PC-9 (cell line): ENCODE measurements at regions not wholly inside any gene's neighbourhood (a gene's known extent, or its start where the extent isn't known, plus 50 kb on each side); places are given as distances from the start of the nearest gene placed in this dataset.

ENCODE experiments used
- BruUV-seq: library from RNA; stranded (reverse); fragments of 400-500 nt; replicated peaks from 2 replicates; lab custom pipeline; 2021; lab: Mats Ljungman, UMichigan
- CTCF ChIA-PET: fragments of 300-600 bp; sonication (Branson Sonifier 250); formaldehyde crosslinking; loops from one replicate; lab custom pipeline; 2022; ENCODE audit warnings: antibody characterized with exemption; lab: Charles Lee
- POLR2A ChIA-PET: fragments of 300-600 bp; sonication (Branson Sonifier 250); formaldehyde crosslinking; loops from one replicate; lab custom pipeline; 2022; ENCODE audit warnings: antibody characterized with exemption; ENCODE audit not compliant: unreplicated experiment; lab: Charles Lee
- DNase-seq, 2 experiments: peaks; one replicate each; pipeline versions ENCODE4 v3.0.0 to v3.0.0-alpha.2; 2015 to 2022; ENCODE audit warnings: mixed read lengths in 1 of 2
- H2AFZ ChIP-seq: fragments of 200-600 bp; sonication (generic); 2 replicates; pipeline ENCODE4 v1.8.1; 2017; ENCODE audit warnings: antibody characterized with exemption
- H3F3A ChIP-seq: fragments of 200-600 bp; sonication (generic); 2 replicates; pipeline ENCODE4 v1.8.1; 2017; ENCODE audit warnings: antibody characterized with exemption, mild to moderate bottlenecking, low read depth; ENCODE audit not compliant: insufficient read depth
- H3K27ac ChIP-seq: fragments of 200-600 bp; sonication (generic); 2 replicates; pipeline ENCODE4 v1.6.1; 2016; ENCODE audit warnings: mixed run types
- H3K27me3 ChIP-seq: fragments of 200-600 bp; sonication (generic); 2 replicates; pipeline ENCODE4 v1.6.1; 2016; ENCODE audit warnings: low read depth, mixed run types; ENCODE audit not compliant: insufficient read depth
- H3K36me3 ChIP-seq: fragments of 200-600 bp; sonication (generic); 2 replicates; pipeline ENCODE4 v1.6.1; 2016; ENCODE audit warnings: low read depth, mixed run types
- H3K4me1 ChIP-seq: fragments of 200-600 bp; sonication (generic); replicated peaks from 2 replicates; pipeline ENCODE4 v1.6.1; 2016; ENCODE audit warnings: mixed run types; ENCODE audit not compliant: insufficient read depth
- H3K4me2 ChIP-seq: fragments of 200-600 bp; sonication (generic); 2 replicates; pipeline ENCODE4 v1.6.1; 2017; ENCODE audit warnings: mixed run types
- H3K4me3 ChIP-seq: fragments of 200-600 bp; sonication (generic); 2 replicates; pipeline ENCODE4 v1.6.1; 2016; ENCODE audit warnings: mixed run types
- H3K79me2 ChIP-seq: fragments of 200-600 bp; sonication (generic); 2 replicates; pipeline ENCODE4 v1.6.1; 2017; ENCODE audit warnings: low read depth, mixed run types
- H3K9me2 ChIP-seq: fragments of 200-600 bp; sonication (generic); 2 replicates; pipeline ENCODE4 v1.8.1; 2017; ENCODE audit warnings: mild to moderate bottlenecking; ENCODE audit not compliant: insufficient read depth
- H3K9me3 ChIP-seq: fragments of 200-600 bp; sonication (generic); 2 replicates; pipeline ENCODE4 v1.8.1; 2016; ENCODE audit warnings: low read depth; ENCODE audit not compliant: insufficient read depth
- H4K20me1 ChIP-seq: fragments of 200-600 bp; sonication (generic); 2 replicates; pipeline ENCODE4 v1.8.1; 2017; ENCODE audit not compliant: insufficient read depth
- EZH2 ChIP-seq: fragments of 200-600 bp; sonication (generic); IDR thresholded peaks from 2 replicates; pipeline ENCODE4 v1.8.0; 2017; ENCODE audit warnings: antibody characterized with exemption, low read depth
- intact Hi-C: fragments of 100-400 bp; cut with micrococcal nuclease; formaldehyde crosslinking; loops from one replicate; pipeline ENCODE4 v1.10.0; 2022; ENCODE audit not compliant: unreplicated experiment
- TF ChIP-seq, protein P1 (sequence below): fragments of 200-600 bp; sonication (generic); conservative IDR thresholded peaks from 2 replicates; pipeline ENCODE4 v1.6.1; 2017; ENCODE audit warnings: mixed run types, antibody characterized with exemption, mild to moderate bottlenecking, moderate library complexity

DNA sequence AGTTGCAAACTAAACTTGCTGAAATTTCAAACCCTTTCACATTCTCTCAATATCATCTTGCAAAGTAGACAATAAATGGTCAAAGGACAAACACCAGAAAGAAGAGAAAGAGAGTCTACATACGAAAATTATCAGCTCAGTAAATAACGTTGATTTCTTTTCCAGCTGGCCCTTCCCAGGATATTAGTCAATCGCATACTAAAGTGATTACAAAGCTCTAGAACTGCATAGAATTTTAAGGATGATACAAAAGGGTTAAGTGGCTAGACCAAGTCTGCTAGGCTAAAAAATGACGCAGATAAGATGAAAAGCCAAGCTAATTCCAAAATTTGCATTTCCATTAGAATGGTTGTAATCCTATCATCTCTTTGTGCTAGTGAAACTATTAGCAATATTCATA, 405.7 kb downstream of the FBXO15 start:
- DNase-seq = no peak
- Histone ChIP-seq H3K27me3 (no peaks in the 10 kb centered on the region), H3K79me2 (no peaks in the 10 kb centered on the region), H3K4me1 (no peaks in the 10 kb centered on the region), H3K4me3 (no peak overlapping the region), H3K4me2 (no peak overlapping the region), H3F3A (no peaks in the 10 kb centered on the region), H3K36me3 (no peaks in the 10 kb centered on the region), H3K27ac (no peak overlapping the region), H4K20me1 (no peaks in the 10 kb centered on the region), H3K9me2 (no peaks in the 10 kb centered on the region), H3K9me3 (no peaks in the 10 kb centered on the region), H2AFZ (no peak overlapping the region)
- POLR2A ChIA-PET = no interaction called here
- TF ChIP-seq EZH2 = no peak
- TF ChIP-seq, protein P1, sequence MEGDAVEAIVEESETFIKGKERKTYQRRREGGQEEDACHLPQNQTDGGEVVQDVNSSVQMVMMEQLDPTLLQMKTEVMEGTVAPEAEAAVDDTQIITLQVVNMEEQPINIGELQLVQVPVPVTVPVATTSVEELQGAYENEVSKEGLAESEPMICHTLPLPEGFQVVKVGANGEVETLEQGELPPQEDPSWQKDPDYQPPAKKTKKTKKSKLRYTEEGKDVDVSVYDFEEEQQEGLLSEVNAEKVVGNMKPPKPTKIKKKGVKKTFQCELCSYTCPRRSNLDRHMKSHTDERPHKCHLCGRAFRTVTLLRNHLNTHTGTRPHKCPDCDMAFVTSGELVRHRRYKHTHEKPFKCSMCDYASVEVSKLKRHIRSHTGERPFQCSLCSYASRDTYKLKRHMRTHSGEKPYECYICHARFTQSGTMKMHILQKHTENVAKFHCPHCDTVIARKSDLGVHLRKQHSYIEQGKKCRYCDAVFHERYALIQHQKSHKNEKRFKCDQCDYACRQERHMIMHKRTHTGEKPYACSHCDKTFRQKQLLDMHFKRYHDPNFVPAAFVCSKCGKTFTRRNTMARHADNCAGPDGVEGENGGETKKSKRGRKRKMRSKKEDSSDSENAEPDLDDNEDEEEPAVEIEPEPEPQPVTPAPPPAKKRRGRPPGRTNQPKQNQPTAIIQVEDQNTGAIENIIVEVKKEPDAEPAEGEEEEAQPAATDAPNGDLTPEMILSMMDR = no peak
- intact Hi-C loops = no loop called here
- CTCF ChIA-PET = no interaction called here
- no TSS peak for BruUV-seq

DNA sequence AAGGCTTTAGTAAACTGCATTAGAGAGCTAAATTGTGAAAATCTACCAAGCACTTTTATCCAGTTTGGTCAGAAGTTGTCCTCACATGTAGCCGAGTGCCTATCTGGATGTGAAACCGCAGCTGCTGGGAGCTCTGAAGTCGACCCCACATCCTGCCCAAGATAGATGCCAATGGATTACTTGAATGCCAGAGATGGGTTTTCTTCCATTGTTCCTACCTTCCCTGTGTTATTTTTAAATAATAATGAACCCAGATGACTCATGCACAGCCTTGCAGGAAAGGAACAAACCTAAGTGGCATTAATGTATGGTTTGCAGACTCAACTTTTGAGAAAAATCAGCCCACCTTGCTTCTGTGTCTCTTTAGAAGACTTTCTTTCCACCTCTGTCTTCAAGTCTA, 408.5 kb downstream of the FBXO15 start:
- H4K20me1 ChIP-seq = no peaks in the 10 kb centered on the region
- intact Hi-C loops = no loop called here
- H3K79me2 ChIP-seq = no peaks in the 10 kb centered on the region
- no peaks in the 10 kb centered on the region for H3K9me2 ChIP-seq
- no peak for TF ChIP-seq EZH2
- TF ChIP-seq, protein P1 = no peak
- POLR2A ChIA-PET = no interaction called here
- CTCF ChIA-PET = no interaction called here
- H3K9me3 ChIP-seq = no peaks in the 10 kb centered on the region
- no peaks in the 10 kb centered on the region for H3K27me3 ChIP-seq
- H3K27ac ChIP-seq = no peak overlapping the region
- no peak overlapping the region for H3K4me3 ChIP-seq
- H3K4me2 ChIP-seq = no peak overlapping the region
- DNase-seq = no peak
- H3K4me1 ChIP-seq = no peaks in the 10 kb centered on the region
- no TSS peak for BruUV-seq
- no peaks in the 10 kb centered on the region for H3K36me3 ChIP-seq
- H2AFZ ChIP-seq = no peak overlapping the region
- H3F3A ChIP-seq = no peaks in the 10 kb centered on the region

DNA sequence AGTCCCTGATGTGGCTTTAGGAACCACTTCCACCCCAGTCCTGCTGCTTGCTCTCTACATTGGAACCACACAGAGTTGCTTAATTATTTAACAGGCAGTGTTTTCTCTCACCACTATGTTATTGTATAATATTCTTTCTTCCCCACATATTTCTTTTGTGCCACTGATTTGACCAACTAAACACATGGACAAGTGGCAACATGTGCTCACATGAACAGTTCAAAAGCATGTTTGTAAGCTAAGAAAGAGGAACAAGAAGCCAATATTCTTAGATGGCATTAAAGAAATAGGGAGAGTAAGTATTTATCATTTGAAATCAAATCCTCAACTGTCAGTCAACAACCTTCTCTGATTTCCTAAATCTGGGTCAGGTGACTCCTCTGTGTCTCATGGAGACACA, 409.6 kb downstream of the FBXO15 start:
- Histone ChIP-seq H3K27ac (no peak overlapping the region), H3K27me3 (no peaks in the 10 kb centered on the region), H3K36me3 (no peaks in the 10 kb centered on the region), H3K4me1 (no peaks in the 10 kb centered on the region), H3K4me3 (no peak overlapping the region), H2AFZ (no peak overlapping the region), H3K79me2 (no peaks in the 10 kb centered on the region), H3K9me2 (no peaks in the 10 kb centered on the region), H3K4me2 (no peak overlapping the region), H3K9me3 (no peaks in the 10 kb centered on the region), H4K20me1 (no peaks in the 10 kb centered on the region), H3F3A (no peaks in the 10 kb centered on the region)
- BruUV-seq = no TSS peak
- no peak for TF ChIP-seq EZH2
- TF ChIP-seq, protein P1 = no peak
- no peak for DNase-seq
- CTCF ChIA-PET = no interaction called here
- intact Hi-C loops = no loop called here
- POLR2A ChIA-PET = no interaction called here
